GM21825 (cell line): ENCODE measurements at regions not wholly inside any gene's neighbourhood (a gene's known extent, or its start where the extent isn't known, plus 50 kb on each side); places are given as distances from the start of the nearest gene placed in this dataset.
"Not testable (repeated sequence)": the region's sequence is repeated elsewhere in the genome, so short reads cannot be mapped to it uniquely, and the experiment has no call there.

Source experiments
- ATAC-seq: cut with Tn5 transposase; IDR thresholded peaks from one replicate; pipeline ENCODE4 v1.9.1; 2021; ENCODE audit warnings: mild to moderate bottlenecking, moderate library complexity; ENCODE audit not compliant: unreplicated experiment

DNA sequence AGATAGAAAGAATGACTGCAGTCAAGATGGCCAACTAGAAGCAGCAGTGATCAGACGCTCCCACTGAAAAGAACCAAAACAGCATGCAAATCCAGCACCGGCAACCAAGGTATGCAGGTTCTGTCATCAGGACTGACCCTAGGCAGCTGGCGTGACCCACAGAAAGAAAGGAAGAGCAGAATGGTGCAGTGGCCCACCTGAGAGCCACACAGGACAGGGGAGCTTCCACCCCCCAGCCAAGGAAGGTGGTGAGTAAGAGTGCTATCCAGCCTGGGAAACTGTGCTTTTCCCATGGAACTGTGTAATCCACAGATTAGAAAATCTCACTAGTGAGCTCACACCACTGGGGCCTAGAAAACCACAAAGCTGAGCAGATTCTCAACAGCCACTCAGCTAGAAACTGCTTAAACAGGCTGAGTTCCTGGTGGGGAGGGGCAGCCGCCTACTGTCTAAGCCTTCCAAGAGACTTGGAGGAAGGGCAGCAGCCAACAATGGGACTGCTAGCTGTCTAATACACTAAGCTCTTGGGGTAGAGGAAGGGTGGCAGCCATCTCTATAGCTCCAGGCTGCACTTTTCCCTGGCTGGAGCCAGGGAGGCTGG is 127.9 kb downstream of the EVA1A start:
- peak; percentile 78 for ATAC-seq

DNA sequence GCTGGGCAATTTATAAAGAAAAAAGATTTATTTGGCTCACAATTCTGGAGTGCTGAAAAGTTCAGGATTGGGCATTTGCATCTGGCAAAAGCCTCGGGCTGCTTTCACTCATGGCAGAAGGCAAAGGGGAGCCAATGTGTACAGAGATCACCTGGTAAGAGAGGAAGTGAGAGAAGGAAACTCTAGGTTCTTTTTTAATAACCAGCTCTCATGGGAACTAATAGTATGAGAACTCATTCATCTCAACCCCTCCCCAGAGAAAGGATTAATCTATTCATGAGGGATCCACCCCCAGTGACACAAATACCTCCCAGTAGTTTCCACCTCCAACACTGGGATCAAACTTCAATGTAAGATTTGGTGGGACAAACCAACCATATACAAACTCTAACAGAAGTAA is 129.0 kb downstream of the EVA1A start:
- ATAC-seq, result peak; percentile 68

DNA sequence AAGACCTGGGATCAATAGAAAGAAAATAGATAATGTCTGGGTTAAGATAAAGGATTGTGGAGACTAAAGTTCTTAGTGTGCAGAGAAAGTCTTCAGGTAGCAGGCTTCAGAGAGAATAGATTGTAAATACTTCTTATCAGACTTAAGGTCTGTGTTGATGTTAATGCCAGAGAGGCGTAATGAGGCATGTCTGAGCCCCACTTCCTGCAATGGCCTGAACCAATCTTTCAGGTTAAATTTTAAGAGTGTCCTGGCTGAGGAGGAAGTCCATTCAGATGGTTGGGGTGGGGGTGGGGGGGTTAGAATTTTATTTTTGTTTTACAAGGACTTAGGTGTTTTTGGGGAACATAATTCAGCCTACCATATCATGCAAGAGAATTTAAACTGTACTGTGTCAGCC is 129.5 kb downstream of the EVA1A start:
- ATAC-seq, result no peak

DNA sequence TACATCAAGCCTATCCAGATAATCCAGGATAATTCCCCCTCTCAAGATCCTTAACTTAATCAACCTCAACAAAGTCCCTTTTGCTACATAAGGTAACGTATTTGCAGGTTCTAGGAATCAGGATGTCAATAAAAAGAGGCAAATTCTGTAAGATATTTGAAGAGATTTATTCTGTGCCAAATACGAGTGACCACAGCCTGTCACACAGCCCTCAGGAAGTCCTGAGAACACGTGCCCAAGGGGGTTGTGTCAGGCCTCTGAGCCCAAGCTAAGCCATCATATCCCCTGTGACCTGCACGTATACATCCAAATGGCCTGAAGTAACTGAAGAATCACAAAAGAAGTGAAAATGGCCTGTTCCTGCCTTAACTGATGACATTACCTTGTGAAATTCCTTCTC is 130.3 kb downstream of the EVA1A start:
- not testable (repeated sequence) for ATAC-seq

DNA sequence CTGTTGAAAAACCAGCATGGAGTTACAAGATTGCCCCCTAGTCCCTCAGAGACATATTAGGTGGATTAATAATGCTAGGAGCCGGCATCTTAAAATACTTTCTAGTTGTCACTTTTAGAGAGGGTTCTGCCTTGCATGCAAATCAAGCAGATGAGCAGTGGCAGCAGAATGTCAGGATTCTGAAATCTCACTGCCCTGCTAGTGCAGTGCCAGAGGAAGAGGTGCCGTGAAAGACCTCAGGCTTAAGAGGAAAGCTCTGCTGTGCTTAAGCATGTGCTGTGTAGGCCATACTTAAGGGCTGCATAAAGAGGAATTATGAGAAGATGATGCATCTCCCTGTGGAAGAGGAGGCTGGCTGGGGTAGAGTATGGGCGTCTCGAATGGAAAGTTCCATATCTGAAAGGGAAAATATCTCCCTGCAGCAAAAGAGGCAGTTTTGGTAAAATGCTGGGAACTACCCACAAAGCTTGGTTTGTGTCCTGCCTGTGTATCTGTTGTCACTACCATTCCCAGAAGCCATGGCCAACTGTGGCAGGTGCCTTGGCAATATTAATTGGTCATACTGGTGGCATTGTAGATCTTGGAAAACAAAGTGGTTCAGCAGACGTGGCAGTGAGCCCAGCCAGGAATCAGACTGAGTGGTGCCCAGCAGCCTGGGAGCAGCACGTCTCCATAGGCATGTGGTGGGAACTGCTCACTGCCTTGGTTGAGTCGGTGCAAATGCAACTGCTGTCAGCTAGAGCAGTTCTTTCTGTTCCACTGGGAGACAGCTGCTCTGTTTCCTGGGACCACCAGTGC is 131.9 kb downstream of the EVA1A start:
- ATAC-seq, result no peak

DNA sequence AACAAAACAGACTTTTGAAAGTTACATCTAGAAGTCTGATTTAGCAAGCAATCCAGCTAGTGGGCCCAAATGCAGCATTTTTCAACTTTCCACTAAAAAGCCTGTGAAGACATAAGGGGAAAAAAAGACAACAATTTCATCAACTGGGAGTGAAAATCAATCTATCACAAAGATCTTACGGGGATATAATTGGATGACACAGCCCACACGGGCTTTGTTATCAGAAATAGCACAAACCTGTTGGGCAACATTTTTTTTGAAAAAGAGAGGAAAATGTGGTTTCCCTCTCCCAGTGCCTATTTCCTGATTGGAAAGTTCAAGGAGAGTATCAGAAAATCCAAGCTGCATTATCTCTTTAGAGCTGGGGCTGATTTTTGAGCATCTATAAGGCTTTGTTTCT is 132.7 kb downstream of the EVA1A start:
- ATAC-seq, result no peak

DNA sequence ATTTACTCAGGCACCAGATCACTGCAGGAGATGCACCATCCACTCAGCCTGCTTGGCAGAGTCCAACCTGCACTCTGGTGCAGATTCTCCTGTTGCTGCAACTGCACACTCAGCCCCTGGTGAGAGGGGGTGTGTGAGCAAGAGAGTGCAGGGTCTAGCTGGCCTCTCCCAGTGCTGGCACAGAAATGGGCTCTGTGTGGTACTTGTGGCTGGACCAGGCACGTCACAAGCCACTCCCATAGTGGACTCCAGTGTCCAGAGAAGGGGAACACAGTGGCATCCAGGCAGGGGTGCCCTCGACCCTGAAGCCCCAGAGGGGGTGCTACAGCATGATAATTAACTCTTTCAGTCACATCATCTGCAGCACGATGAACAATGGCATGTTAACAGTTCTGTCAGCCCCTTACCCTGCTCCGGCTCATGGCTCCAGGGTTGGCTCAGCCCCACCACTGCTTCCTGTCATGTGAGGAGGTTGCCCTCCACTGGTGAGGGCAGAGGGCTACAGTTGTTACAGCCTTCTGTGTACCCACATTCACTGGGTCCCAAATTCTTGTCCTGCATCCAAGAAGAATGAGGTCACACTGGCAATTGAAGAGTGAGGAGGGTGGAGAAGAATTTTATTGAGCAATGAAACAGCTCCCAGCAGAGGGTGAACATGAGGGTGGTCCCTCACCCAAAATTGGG is 135.7 kb downstream of the EVA1A start:
- no peak for ATAC-seq

DNA sequence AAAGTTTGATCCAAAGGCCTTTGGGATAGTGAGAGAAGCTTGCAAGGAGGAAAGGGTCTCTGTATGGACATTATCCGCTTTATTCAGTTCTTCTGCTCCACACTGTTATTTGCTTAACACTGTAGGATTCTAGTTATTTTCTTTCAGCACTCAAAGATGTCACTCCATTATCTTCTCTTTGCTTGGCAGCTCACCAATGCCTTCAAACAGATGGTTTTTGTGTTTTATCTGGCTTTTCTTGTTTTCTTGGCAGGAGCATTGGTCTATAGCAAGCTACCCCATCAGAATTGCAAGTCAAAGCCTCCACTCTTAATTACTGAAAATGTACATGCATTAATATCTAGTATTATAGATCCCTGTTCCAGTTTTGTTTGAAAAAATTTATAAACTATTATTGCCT is 138.8 kb downstream of the EVA1A start:
- ATAC-seq, result no peak

DNA sequence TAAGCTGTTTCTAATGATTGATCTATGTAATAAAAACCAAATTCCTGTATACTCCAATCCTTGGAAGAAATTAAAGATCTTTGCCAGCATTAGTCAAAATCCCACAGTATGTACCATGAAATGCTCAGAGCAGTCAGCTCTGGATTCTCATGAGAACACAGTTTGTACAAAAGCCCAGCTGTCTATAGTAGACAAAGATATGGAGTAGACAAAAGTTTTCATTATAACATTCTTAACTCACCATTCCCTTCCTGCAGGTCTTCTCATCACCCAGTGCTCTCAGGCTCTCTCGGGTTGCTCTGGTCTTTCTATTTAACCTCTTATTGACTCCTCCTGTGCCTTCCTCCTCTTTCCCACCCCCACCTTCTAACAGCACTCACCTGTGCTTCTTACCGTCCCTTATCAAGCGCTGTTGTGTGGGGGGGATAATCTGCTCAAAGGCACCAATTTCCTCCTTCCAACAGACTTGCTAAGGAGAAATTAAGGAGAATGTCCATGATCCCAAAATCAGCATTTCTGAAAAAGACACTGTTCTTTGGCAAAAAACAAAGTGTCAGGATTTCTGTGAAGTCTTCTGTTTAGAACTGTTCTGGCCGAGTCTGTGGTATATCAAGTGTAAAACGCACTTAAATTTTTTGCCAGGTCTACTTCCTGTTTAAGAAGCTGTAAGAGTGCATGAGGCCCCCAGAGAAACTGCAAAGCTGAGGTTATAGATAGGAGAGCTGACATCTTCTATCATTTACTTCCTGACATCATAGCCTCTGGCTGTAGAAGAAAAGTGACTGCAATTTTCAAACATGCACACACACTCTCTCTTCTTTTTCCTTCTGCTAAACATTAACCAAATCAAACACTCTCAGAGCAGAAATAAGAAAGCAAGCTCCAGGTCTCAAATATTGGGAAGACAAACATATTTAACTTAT is 144.1 kb downstream of the EVA1A start:
- ATAC-seq, result peak; percentile 78

DNA sequence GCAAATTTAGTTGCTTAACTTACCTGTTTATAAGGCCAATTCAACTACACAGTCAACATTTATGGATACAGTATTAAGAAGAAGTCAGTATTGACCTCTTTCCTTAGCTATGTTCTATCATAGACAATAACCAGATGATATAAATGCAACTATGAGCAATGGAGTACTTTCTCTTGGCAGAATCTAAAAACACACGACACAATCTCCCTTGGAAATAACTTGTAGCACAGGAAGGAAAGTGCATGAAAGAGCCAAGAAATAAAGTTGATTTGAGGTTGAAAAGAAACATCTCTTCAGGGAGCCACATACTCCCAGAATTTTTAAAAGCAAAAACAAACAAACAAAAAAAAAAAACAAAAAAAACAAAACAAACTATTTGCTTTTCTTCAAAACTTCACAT is 145.0 kb downstream of the EVA1A start:
- ATAC-seq, result no peak

DNA sequence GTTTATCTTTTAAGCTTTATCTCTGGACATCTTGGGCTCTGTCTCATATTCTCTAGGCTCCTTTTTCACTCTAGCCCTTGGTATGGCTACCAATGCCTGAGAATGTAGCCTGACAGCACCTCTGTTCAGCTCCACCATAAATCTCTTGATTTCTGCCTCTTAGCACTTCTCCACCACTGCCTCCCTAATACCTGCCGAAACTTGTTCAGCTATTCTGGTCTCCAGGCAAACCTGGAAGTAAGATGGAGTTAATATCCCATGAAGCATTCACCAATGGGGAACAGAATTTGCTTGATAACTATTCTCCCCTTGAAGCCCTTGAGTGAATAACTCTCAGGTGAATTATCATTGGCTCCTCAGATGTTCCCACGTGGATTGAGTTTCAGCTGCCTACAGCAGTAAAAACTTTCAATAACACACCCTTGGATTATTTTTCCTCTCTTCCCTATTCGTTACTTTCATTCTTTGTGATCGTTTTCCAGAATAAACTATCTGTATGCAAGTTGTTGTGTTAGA is 145.6 kb downstream of the EVA1A start:
- no peak for ATAC-seq

DNA sequence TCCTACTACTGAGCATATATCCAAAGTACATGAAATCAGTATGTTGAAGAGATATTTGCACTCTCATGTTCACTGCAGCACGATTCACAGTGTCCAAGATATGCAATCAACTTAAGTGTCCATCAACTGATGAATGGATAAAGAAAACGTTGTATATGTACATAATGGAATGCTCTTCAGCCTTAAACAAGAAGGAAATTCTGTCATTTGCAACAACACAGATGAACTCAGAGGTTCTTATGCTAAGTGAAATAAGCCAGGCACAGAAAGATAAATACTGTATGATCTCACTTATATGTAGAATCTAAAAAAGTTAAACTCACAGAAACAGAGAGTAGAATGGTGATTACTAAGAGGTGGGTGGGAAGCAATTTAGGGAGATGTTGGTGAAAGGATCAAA is 149.2 kb downstream of the EVA1A start:
- no peak for ATAC-seq

DNA sequence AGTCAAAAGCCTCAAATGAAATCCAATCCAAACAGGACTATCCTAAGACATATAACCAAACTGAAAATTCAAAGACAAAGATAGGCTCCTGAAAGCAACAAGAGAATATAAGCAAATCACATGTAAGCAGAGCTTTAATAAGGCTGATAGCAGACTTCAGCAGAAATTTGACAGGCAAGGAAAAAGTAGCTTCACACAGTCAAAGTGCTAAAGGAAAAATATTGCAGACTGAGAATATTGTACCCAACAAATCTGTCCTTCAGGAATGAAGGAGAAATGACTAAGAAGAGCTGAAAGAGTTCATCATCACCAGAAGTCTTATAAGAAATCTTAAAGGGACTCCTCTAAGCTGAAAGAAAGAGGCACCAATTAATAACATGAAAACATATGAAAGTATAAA is 150.0 kb downstream of the EVA1A start:
- no peak for ATAC-seq

DNA sequence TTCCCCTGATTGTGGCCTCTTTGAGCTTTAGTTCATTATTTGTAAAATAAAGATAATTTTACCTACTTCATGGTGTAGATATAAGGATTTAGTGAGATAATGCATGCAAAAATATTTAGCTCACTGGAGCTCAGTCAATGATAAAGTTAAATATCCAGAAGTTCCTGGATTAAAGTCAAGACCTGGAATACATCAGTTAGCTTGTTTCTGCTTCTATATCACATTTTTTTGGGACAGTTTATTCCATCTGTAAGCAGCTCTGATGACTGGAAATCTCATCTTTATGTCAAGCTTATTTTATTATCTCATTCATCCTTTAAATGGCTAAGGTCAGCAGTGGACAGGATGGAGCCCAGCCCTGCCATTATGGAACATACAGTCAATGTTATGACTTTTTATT is 152.0 kb downstream of the EVA1A start:
- no peak for ATAC-seq

DNA sequence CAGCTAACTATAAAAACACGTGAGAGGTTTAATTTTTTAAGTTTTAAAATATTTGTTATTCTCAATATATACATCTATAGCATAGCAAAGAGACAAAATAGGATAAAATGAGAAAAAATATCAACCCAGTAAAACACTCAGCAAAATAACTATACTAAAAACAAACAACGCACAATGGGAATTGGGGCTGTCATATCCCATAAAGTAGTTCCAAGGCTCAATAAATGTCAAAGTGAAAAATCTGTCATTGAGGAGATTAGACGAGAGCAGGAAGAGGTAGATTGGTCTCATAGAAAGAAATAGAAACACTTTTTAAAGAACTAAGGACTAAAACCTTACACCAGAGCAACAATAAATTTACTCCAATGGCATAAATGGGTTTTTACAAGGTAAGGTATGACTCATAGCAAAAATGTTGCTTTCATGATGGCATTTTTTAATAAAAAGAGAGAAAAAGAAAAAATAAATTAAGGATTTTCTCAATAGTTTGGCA is 153.7 kb downstream of the EVA1A start:
- ATAC-seq, result no peak

DNA sequence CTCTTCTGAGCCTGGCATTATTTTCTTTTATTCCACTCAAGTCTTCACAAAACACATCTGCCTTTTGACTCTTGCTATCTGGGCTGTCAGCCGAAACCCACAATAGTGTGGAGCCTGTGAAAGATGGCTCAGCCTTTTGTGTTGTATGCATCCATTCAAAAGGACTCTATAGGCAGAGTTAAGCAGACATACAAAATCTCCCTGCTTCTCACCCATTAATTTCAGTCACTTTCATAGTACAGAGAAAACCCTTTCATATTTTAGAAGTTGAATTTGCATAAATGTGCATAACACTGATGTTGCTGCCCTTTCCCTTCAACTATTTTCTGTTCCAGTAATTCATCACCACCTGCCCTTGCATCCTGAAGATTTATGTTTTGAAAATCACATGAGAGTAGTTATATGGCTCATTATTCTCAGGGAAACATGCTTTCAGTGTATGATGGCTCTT is 154.6 kb downstream of the EVA1A start:
- no peak for ATAC-seq

DNA sequence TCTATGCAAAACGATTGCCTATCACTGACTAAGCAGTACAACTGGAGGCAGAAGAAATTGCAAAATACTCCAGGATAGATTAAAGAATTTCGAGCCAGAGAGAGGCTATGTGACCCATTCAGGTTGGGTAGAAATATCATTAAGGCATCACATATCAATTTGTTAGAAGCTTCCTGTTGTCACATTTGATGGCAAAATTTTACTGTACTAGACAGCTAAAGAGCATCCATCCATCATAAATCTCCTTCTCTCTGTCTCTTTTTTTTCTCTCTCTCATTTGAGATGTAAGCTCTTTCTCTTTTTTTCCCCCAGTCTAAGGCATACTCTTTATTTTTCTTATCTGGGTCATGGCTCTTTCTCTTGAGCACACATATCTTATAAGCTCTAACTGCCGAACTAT is 155.7 kb downstream of the EVA1A start:
- ATAC-seq, result no peak

DNA sequence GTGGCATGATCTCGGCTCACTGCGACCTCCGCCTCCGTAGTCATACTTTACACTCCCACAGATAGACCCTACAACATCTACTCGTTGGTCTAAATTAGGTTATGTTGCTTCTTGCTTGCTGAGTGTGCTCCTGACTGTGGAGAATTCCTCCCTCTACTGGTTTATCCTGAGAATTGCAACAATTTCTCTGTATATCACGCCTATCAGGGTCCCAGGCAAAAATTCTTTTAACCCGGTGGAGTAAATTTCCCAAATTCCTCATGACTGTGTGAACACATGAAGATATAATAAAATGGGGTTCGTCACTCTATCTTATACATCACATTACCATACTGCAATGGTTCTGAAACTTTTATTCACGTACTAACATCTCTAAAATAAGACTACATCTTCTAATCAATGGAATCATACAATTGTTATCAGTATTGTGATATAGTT is 156.7 kb downstream of the EVA1A start:
- peak; percentile 92 for ATAC-seq

DNA sequence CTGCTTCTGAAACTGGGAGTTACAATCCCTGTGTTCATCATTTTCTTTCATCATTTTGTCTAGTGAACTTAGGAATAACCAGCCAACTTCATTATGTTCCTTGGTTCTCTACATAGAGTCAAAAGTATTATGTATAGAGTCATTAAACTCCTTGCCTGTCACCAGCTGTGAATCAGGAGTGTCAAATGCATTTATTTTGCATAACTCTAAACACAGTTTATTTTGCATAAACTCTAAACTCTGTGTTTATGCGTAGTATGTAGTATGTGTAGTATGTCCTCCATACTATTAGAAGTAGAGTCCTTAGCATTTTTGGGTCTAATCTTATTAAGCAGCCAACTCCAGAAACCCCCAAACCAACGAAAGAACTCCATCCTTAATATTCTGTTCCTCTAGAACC is 164.4 kb downstream of the EVA1A start:
- ATAC-seq, result no peak

DNA sequence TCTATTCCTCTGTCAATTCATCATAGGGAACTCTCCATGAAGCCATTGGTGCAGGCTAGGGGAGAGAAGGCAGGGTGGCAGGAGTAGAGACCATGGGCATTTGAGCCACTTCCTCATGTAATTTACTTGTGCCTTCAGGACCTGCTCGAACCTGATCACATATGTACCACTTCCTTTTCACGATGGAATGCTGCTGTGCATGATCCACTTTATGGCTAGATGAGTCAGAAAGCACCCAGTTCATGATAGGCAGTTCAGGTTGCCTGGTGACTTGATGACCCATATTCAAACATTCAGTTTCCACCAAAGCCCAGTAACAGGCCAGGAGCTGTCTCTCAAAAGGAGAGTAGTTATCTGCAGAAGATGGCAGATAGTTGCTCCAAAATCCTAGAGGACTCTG is 166.0 kb downstream of the EVA1A start:
- ATAC-seq, result not testable (repeated sequence)

DNA sequence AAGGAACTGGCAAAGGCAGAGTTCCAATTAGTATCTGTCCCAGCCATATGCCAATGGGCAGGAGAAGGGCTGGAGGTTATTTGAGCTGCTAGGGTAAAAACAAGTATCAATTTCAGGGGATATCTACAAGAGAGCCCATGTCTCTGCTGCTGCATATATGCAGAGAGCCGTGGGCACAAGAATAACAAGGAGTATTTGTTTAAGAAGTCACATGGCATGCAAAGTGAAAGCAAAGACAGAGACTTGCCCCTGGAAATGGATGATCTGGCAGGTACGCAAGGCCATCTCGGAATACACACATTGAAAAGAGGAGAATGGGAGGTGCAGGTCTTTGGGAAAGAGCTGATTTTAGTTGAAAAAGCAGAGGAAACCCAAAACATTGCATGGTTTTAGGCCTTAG is 170.6 kb downstream of the EVA1A start:
- no peak for ATAC-seq
